ENCODE measurements at regions not wholly inside any gene's neighbourhood (a gene's known extent, or its start where the extent isn't known, plus 50 kb on each side); places are given as distances from the start of the nearest gene placed in this dataset.
A peak's percentile ranks its signal among the peaks of the same experiment; 100 is the strongest.

GRCh38 chr1:218823291-218823900, 350.3 kb upstream of the LYPLAL1 start:
- Histone ChIP-seq H3K9me3 (ENCODE audit: low read length) (no peaks in the 10 kb centered on the region), H3F3A (ENCODE audit: low read length, unreplicated experiment) (no peaks in the 10 kb centered on the region), H3K4me3 (ENCODE audit: low read length) (no peak overlapping the region), H4K20me1 (ENCODE audit: low read length) (no peaks in the 10 kb centered on the region), H3K9ac (ENCODE audit: low read length) (no peak overlapping the region), H3K36me3 (ENCODE audit: low read depth, low read length) (no peaks in the 10 kb centered on the region), H3K4me2 (ENCODE audit: low read length) (no peak overlapping the region), H2AFZ (ENCODE audit: low read length) (peak overlapping the region; percentile 4), H3K9me2 (replicated peaks; ENCODE audit: low read length) (no peaks in the 10 kb centered on the region), H3K27me3 (ENCODE audit: low read length) (no peaks in the 10 kb centered on the region), H3K4me1 (ENCODE audit: insufficient read depth, low read length) (0 out of 2 replicates have a peak, but pooled peaks cover 4% of the 10 kb centered on the region), H3K79me2 (ENCODE audit: low read length) (no peaks in the 10 kb centered on the region), H3K27ac (ENCODE audit: low read length) (no peak overlapping the region)
- intact Hi-C loops (cut with micrococcal nuclease) = no loop called here
- POLR2A ChIA-PET (ENCODE audit: unreplicated experiment) = interaction anchor here (0.6 kb wide), 1 partner anchor 16 kb away, joined by 4 read pairs; no protein-coding TSS in a partner anchor
- TF ChIP-seq CTCF (conservative IDR thresholded peaks at IDR 0.05; ENCODE audit: low read depth, low read length) = no peak
- TF ChIP-seq EZH2 (IDR thresholded peaks at IDR 0.05; ENCODE audit: low read length, unreplicated experiment) = no peak
- TF ChIP-seq EZH2phosphoT487 (IDR thresholded peaks at IDR 0.05; ENCODE audit: borderline replicate concordance, low read length) = no peak
- BruUV-seq (replicated peaks) = no TSS peak
- ATAC-seq = no peak
- peak; percentile 48 for DNase-seq
- CTCF ChIA-PET = interaction anchor here (0.5 kb wide), 1 partner anchor 111 kb away, joined by 12 read pairs; no protein-coding TSS in a partner anchor

GRCh38 chr1:218827486-218827885, 346.2 kb upstream of the LYPLAL1 start:
- no peaks in the 10 kb centered on the region for H3K36me3 ChIP-seq (ENCODE audit: low read depth, low read length)
- no peak overlapping the region for H3K27ac ChIP-seq (ENCODE audit: low read length)
- H3K9me2 ChIP-seq (replicated peaks; ENCODE audit: low read length) = no peaks in the 10 kb centered on the region; the same call in 1 of the 2 replicates
- TF ChIP-seq CTCF (conservative IDR thresholded peaks at IDR 0.05; ENCODE audit: low read depth, low read length) (no peak), EZH2phosphoT487 (IDR thresholded peaks at IDR 0.05; ENCODE audit: borderline replicate concordance, low read length) (no peak), EZH2 (IDR thresholded peaks at IDR 0.05; ENCODE audit: low read length, unreplicated experiment) (no peak)
- H3K4me1 ChIP-seq (ENCODE audit: insufficient read depth, low read length) = 0 out of 2 replicates have a peak, but pooled peaks cover 4% of the 10 kb centered on the region
- CTCF ChIA-PET = no interaction called here
- ATAC-seq = no peak
- BruUV-seq (replicated peaks) = no TSS peak
- no peak for DNase-seq
- POLR2A ChIA-PET (ENCODE audit: unreplicated experiment) = no interaction called here
- no peak overlapping the region for H3K4me3 ChIP-seq (ENCODE audit: low read length)
- H3K9me3 ChIP-seq (ENCODE audit: low read length) = no peaks in the 10 kb centered on the region
- no peaks in the 10 kb centered on the region for H3K79me2 ChIP-seq (ENCODE audit: low read length)
- intact Hi-C loops (cut with micrococcal nuclease) = no loop called here
- H3K9ac ChIP-seq (ENCODE audit: low read length) = no peak overlapping the region
- H4K20me1 ChIP-seq (ENCODE audit: low read length) = no peaks in the 10 kb centered on the region
- H3K4me2 ChIP-seq (ENCODE audit: low read length) = no peak overlapping the region
- H3K27me3 ChIP-seq (ENCODE audit: low read length) = no peaks in the 10 kb centered on the region
- H2AFZ ChIP-seq (ENCODE audit: low read length) = no peak overlapping the region
- H3F3A ChIP-seq (ENCODE audit: low read length, unreplicated experiment) = no peaks in the 10 kb centered on the region

GRCh38 chr1:218828125-218828650, 345.5 kb upstream of the LYPLAL1 start:
- POLR2A ChIA-PET (ENCODE audit: unreplicated experiment) = no interaction called here
- intact Hi-C loops (cut with micrococcal nuclease) = no loop called here
- H3K4me2 ChIP-seq (ENCODE audit: low read length) = no peak overlapping the region

More at GRCh38 chr1:218828125-218828650, 345.5 kb upstream of the LYPLAL1 start:
- Histone ChIP-seq H3K9me2 (replicated peaks; ENCODE audit: low read length) (no peaks in the 10 kb centered on the region; the same call in 1 of the 2 replicates), H3K4me3 (ENCODE audit: low read length) (no peak overlapping the region), H3K36me3 (ENCODE audit: low read depth, low read length) (no peaks in the 10 kb centered on the region), H4K20me1 (ENCODE audit: low read length) (no peaks in the 10 kb centered on the region), H3K4me1 (ENCODE audit: insufficient read depth, low read length) (0 out of 2 replicates have a peak, but pooled peaks cover 4% of the 10 kb centered on the region), H3K9ac (ENCODE audit: low read length) (no peak overlapping the region), H3K27ac (ENCODE audit: low read length) (no peak overlapping the region), H3K9me3 (ENCODE audit: low read length) (no peaks in the 10 kb centered on the region), H2AFZ (ENCODE audit: low read length) (no peak overlapping the region), H3F3A (ENCODE audit: low read length, unreplicated experiment) (no peaks in the 10 kb centered on the region), H3K79me2 (ENCODE audit: low read length) (no peaks in the 10 kb centered on the region), H3K27me3 (ENCODE audit: low read length) (no peaks in the 10 kb centered on the region)
- no TSS peak for BruUV-seq (replicated peaks)
- peak; percentile 58 for ATAC-seq
- CTCF ChIA-PET = no interaction called here
- peak; percentile 18 for DNase-seq
- TF ChIP-seq EZH2 (IDR thresholded peaks at IDR 0.05; ENCODE audit: low read length, unreplicated experiment) (no peak), CTCF (conservative IDR thresholded peaks at IDR 0.05; ENCODE audit: low read depth, low read length) (no peak), EZH2phosphoT487 (IDR thresholded peaks at IDR 0.05; ENCODE audit: borderline replicate concordance, low read length) (no peak)
